ENCODE measurements at regions not wholly inside any gene's neighbourhood (a gene's known extent, or its start where the extent isn't known, plus 50 kb on each side); places are given as distances from the start of the nearest gene placed in this dataset.

DNA sequence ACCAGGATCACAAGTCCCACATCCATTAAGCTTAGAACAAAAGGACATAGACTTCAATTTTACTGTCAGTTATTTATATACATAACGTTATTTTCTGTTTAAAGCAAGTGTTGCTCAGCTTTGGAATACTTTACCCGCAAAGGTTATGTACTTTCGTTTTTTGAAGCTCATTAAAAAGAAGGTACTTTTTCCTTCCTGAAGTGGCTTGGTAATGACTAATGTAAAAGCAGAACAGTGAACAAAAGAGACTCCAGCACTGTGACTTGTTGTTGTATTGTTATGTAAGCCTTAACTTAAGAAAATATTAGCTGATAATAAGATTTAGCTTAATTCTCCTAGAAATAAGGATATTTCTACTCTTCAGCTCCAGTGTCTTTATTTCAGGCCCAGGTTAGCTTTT is 97.3 kb upstream of the SLCO6A1 start (continued):
- TF ChIP-seq, protein P1, sequence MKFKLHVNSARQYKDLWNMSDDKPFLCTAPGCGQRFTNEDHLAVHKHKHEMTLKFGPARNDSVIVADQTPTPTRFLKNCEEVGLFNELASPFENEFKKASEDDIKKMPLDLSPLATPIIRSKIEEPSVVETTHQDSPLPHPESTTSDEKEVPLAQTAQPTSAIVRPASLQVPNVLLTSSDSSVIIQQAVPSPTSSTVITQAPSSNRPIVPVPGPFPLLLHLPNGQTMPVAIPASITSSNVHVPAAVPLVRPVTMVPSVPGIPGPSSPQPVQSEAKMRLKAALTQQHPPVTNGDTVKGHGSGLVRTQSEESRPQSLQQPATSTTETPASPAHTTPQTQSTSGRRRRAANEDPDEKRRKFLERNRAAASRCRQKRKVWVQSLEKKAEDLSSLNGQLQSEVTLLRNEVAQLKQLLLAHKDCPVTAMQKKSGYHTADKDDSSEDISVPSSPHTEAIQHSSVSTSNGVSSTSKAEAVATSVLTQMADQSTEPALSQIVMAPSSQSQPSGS (IDR thresholded peaks at IDR 0.05; ENCODE audit: low read length): no peak
- TF ChIP-seq SIN3A (conservative IDR thresholded peaks at IDR 0.05 in 1 of 2, IDR thresholded peaks at IDR 0.05 in 1 of 2; ENCODE audit: low read depth in 1 of 2, low read length in 2 of 2) (no peak), CBX5 (IDR thresholded peaks at IDR 0.05; ENCODE audit: low read depth, low read length) (no peak), CHD1 (IDR thresholded peaks at IDR 0.05; ENCODE audit: low read depth, low read length) (no peak), ASH2L (IDR thresholded peaks at IDR 0.05; ENCODE audit: low read length) (no peak), EGR1 (IDR thresholded peaks at IDR 0.05; ENCODE audit: borderline replicate concordance, low read depth, low read length) (no peak)
